SKM-1 (cell line): ENCODE measurements at regions not wholly inside any gene's neighbourhood (a gene's known extent, or its start where the extent isn't known, plus 50 kb on each side); places are given as distances from the start of the nearest gene placed in this dataset.

Experiments used
- DNase-seq: peaks from one replicate; lab custom pipeline; 2025; ENCODE audit not compliant: unreplicated experiment; lab: John Stamatoyannopoulos, UW

DNA sequence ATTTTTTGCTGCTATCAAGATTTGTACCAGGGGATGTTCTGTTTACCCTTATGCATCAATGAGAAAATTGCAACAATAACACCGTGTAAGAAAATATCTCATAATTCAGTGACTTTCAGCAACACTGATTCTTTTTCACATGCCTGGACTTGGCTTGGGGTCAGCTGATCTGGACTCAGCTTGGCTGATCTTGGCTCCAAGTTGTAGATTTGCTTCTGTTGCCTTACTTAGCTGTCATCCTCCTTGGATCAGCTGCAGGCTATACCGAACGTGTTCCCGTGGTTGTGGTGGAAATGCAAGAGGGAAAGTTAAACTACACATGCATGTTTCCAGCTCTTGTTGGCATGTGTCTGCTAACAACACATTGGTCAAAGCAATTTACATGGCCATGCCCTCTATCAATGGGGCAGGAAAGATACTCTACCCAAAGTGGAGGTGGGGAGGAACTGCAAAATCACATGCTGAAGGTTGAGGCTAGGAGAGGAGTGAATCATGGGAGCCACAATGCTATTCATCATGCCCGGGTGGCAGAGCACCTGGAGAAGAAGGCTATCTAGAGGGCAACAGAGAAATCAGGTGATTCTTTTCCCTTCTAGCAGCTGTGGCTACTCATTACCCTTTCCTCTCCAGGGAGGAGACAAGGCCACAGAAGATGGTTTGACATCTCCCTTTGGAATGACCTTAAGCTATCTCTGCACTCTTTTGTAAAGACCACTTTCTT is 1276.3 kb upstream of the AUTS2 start:
- DNase-seq, result no peak

GRCh38 chr7:68324621-68325020 is 1273.7 kb upstream of the AUTS2 start:
- no peak for DNase-seq

GRCh38 chr7:68334216-68334615 is 1264.1 kb upstream of the AUTS2 start:
- DNase-seq, result no peak

- no peak for DNase-seq
Observed at GRCh38 chr7:68334636-68335272, 1263.5 kb upstream of the AUTS2 start.

GRCh38 chr7:68336594-68336993 is 1261.7 kb upstream of the AUTS2 start:
- DNase-seq, result no peak

DNA sequence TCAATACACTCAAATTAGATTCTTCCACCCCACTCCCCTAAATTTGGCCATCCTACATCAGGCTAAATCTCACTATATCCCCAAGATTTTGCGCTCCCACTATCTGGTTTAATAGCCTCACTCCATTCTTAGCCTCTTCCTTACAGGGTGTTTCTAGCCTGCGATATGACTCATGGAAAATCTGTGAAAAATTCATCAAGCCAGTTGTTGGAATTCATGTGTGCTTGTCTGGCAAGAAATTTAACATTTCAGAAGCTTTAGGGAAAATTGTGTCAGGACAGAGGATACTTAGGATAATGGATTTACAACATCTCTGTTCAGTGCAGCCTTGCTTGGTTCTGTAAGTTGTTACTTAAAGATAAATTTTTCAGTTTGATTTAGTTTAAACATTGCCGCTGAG is 1249.9 kb upstream of the AUTS2 start:
- DNase-seq, result no peak

DNA sequence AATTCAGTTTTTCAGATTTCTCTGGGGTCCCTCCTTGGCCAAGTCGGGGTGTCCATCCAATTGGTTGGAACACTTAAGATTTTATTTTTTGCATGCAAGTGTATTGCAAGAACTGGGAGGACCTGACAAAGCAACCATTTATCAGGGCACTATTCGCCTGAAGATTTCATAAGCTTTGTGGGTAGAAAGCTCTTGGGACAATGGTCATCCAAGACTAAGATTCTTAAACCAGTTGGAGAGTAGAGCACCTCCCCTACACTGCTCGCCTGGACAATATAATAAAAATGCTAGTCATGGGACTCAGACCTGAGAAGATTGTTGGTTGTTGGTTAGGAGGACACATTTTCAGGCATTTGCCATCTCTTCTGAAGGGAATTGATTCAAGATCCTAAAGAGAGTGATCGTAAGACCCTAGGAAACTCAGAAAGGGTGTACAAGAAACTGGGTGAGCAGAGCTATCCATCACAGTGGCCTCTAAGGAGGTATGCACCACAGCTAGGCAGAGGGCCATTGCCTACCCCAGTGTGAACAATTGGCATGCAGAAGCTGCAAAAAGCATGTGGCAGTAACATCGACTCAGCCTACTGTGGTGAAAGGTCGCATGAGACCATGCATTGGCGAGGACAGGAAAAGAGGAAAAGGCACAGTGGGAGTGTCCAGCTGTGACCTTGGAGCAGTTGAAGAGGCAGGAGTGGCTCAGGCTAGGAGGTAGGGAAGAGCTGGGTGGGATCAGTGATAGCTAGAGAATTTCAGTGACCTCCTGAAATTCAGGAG is 1235.3 kb upstream of the AUTS2 start:
- DNase-seq, result no peak

- no peak for DNase-seq
Observed at GRCh38 chr7:68364886-68365625, 1233.2 kb upstream of the AUTS2 start.

- DNase-seq, result no peak
Observed at GRCh38 chr7:68371985-68372384, 1226.3 kb upstream of the AUTS2 start.

GRCh38 chr7:68376131-68376661 is 1222.1 kb upstream of the AUTS2 start:
- no peak for DNase-seq

- DNase-seq, result no peak
Observed at GRCh38 chr7:68381731-68382130, 1216.5 kb upstream of the AUTS2 start.

- DNase-seq, result no peak
Observed at GRCh38 chr7:68384581-68384980, 1213.7 kb upstream of the AUTS2 start.

DNA sequence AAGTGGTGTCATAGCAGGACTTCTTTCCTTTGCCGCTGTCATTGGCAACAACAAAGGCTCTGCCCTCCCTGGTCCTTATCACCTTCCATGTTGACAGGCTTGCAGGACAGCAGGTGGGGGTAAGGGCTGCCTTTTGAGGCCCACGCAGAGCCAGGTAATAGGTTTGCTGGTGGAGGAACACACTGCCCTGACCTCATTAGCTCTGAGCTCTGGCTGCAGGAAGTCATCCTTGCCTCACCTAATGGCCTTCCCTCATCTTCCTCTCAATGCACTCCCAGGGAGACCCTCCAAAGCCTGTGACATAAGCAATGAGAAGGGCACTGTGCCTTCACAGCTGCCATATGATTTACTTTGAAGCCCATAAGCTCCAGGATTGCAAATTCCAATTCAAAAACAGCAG is 1205.2 kb upstream of the AUTS2 start:
- DNase-seq, result no peak

DNA sequence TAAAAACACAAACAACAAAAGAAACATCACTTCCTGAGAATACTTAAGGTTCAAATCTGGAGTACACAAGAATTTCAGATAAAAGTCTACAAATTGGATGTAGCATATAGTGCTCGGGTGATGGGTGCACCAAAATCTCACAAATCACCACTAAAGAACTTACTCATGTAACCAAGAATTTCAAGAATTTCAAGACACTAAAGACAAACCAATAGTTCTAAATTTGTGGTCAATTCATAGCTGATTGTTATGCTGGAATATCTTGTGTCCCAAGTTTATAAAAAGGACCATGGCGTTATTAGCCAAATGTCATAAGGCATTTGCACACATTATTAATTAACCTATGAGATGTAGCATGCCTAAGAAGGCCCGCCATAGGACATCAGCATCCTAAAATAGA is 1204.1 kb upstream of the AUTS2 start:
- no peak for DNase-seq

GRCh38 chr7:68399991-68400590 is 1198.2 kb upstream of the AUTS2 start:
- no peak for DNase-seq

DNA sequence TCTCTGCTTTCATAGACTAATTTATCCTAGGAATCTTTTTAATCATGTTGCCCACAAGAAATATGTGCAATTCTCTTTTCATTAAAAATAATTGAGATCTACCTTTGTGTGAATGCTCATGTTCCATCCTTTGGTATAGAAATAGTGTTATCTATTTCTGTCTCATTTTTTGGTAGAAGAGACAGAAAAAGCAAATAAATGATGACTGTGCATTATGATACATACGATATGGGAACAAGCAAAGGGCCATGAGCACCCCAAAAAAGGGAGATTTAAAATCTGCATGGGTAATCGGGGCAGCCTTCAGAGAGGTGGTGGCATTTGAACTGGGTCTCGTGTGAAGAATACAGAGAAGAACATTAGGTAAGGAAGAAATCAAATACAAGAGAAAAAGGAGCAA is 1197.5 kb upstream of the AUTS2 start:
- no peak for DNase-seq

- no peak for DNase-seq
Observed at GRCh38 chr7:68401313-68401712, 1197.0 kb upstream of the AUTS2 start.

- DNase-seq, result no peak
Observed at GRCh38 chr7:68406480-68406879, 1191.8 kb upstream of the AUTS2 start.

DNA sequence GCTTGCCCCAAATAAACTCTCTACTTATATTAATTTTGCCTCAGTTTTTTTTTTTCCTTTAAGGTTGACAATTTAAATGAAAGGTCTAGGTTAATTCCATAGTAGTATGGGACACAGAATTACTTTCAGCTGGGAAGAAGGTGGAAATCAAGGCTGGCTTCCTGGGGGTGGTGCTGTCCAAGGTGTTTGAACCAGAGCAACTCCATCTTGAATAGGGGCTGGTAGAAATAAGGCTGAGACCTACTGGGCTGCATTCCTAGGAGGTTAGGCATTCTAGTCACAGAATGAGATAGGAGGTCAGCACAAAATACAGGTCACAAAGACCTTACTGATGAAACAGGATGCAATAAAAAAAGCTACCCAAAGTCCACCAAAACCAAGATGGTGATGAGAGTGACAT is 1190.8 kb upstream of the AUTS2 start:
- no peak for DNase-seq

GRCh38 chr7:68408873-68409272 is 1189.4 kb upstream of the AUTS2 start:
- no peak for DNase-seq

- no peak for DNase-seq
Observed at GRCh38 chr7:68409851-68410250, 1188.4 kb upstream of the AUTS2 start.
